ENCODE measurements at regions not wholly inside any gene's neighbourhood (a gene's known extent, or its start where the extent isn't known, plus 50 kb on each side); places are given as distances from the start of the nearest gene placed in this dataset.

- intact Hi-C loops (cut with micrococcal nuclease), result no loop called here
Observed at GRCh38 chr1:218525451-218526197, 180.5 kb downstream of the TGFB2 start.

GRCh38 chr1:218526198-218526580, 181.1 kb downstream of the TGFB2 start:
- intact Hi-C loops (cut with micrococcal nuclease), result no loop called here

- intact Hi-C loops (cut with micrococcal nuclease), result no loop called here
Observed at GRCh38 chr1:218527737-218528136, 182.6 kb downstream of the TGFB2 start.

GRCh38 chr1:218529646-218530300, 184.6 kb downstream of the TGFB2 start:
- intact Hi-C loops (cut with micrococcal nuclease), result no loop called here

- intact Hi-C loops (cut with micrococcal nuclease), result no loop called here
Observed at GRCh38 chr1:218531936-218532335, 186.8 kb downstream of the TGFB2 start.

GRCh38 chr1:218536296-218536986, 191.3 kb downstream of the TGFB2 start:
- intact Hi-C loops (cut with micrococcal nuclease), result no loop called here

- intact Hi-C loops (cut with micrococcal nuclease), result no loop called here
Observed at GRCh38 chr1:218537122-218537913, 192.2 kb downstream of the TGFB2 start.

- intact Hi-C loops (cut with micrococcal nuclease), result no loop called here
Observed at GRCh38 chr1:218538341-218538740, 193.2 kb downstream of the TGFB2 start.

GRCh38 chr1:218546314-218546713, 201.2 kb downstream of the TGFB2 start:
- intact Hi-C loops (cut with micrococcal nuclease), result no loop called here

GRCh38 chr1:218547957-218548730, 203.0 kb downstream of the TGFB2 start:
- intact Hi-C loops (cut with micrococcal nuclease), result no loop called here

- intact Hi-C loops (cut with micrococcal nuclease), result no loop called here
Observed at GRCh38 chr1:218548764-218549163, 203.6 kb downstream of the TGFB2 start.

- intact Hi-C loops (cut with micrococcal nuclease), result no loop called here
Observed at GRCh38 chr1:218553197-218553596, 208.1 kb downstream of the TGFB2 start.

GRCh38 chr1:218556016-218556415, 210.9 kb downstream of the TGFB2 start:
- intact Hi-C loops (cut with micrococcal nuclease), result no loop called here

GRCh38 chr1:218557731-218558130, 212.6 kb downstream of the TGFB2 start:
- intact Hi-C loops (cut with micrococcal nuclease), result no loop called here

GRCh38 chr1:218558271-218558810, 213.2 kb downstream of the TGFB2 start:
- intact Hi-C loops (cut with micrococcal nuclease), result no loop called here

- intact Hi-C loops (cut with micrococcal nuclease), result no loop called here
Observed at GRCh38 chr1:218565377-218565776, 220.2 kb downstream of the TGFB2 start.

- intact Hi-C loops (cut with micrococcal nuclease), result no loop called here
Observed at GRCh38 chr1:218568962-218569550, 223.9 kb downstream of the TGFB2 start.

GRCh38 chr1:218570456-218570855, 225.3 kb downstream of the TGFB2 start:
- intact Hi-C loops (cut with micrococcal nuclease), result no loop called here

- intact Hi-C loops (cut with micrococcal nuclease), result no loop called here
Observed at GRCh38 chr1:218571491-218571890, 226.4 kb downstream of the TGFB2 start.

- intact Hi-C loops (cut with micrococcal nuclease), result no loop called here
Observed at GRCh38 chr1:218572050-218572449, 226.9 kb downstream of the TGFB2 start.
